ENCODE measurements at regions not wholly inside any gene's neighbourhood (a gene's known extent, or its start where the extent isn't known, plus 50 kb on each side); places are given as distances from the start of the nearest gene placed in this dataset.
A peak's percentile ranks its signal among the peaks of the same experiment; 100 is the strongest.

DNA sequence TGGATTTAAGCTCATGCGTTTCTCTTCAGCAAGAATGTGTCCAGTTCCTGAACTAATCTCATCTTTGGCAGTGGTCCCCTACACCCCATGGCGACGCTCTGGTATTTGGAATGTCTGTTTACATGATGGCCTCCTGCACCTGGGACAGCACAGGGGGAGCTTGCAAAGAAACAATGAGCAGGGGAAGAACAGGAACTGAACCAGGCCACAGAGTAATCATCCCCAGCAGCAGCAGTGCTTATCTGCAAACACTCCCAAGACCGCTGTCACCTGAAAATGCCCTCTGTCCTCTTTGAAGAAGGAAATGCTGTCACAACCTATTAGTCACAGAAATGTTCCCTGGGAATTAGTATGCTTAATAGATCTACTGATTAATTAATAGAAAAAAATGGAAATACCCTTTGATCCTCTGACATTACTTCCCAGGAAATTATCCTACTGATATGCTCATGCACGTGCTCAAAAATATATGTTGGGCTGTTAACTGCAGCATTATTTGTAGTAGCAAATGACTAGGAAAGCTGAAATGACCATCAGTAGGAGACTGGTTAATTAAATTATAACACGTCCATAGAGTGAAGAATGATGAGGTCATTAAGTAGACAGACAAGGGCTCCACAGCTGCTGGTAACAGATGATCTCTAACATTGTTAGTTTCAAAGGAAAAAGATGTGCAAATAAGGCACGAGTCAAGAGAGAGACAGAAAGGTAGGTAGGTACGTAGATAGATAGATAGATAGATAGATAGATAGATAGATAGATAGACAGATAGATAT, 279.3 kb upstream of the FLRT2 start:
- TF ChIP-seq, protein P1, sequence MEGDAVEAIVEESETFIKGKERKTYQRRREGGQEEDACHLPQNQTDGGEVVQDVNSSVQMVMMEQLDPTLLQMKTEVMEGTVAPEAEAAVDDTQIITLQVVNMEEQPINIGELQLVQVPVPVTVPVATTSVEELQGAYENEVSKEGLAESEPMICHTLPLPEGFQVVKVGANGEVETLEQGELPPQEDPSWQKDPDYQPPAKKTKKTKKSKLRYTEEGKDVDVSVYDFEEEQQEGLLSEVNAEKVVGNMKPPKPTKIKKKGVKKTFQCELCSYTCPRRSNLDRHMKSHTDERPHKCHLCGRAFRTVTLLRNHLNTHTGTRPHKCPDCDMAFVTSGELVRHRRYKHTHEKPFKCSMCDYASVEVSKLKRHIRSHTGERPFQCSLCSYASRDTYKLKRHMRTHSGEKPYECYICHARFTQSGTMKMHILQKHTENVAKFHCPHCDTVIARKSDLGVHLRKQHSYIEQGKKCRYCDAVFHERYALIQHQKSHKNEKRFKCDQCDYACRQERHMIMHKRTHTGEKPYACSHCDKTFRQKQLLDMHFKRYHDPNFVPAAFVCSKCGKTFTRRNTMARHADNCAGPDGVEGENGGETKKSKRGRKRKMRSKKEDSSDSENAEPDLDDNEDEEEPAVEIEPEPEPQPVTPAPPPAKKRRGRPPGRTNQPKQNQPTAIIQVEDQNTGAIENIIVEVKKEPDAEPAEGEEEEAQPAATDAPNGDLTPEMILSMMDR (IDR thresholded peaks at IDR 0.05; ENCODE audit: insufficient read depth in 1 of 2, low read depth in 1 of 2, low read length in 1 of 2, severe bottlenecking in 1 of 2, unreplicated experiment in 1 of 2): no peak
- peak; percentile 39 to 70 for DNase-seq
- BruUV-seq (replicated peaks): no TSS peak
- no peaks in the 10 kb centered on the region for H3K36me3 Mint-ChIP-seq (ENCODE audit: insufficient read depth, unreplicated experiment)
- H3K27me3 Mint-ChIP-seq (ENCODE audit: insufficient read depth, unreplicated experiment): no peaks in the 10 kb centered on the region
- H3K9me3 ChIP-seq: no peaks in the 10 kb centered on the region
- no peak overlapping the region for H3K4me3 ChIP-seq (ENCODE audit: low read depth, low read length)
- no peaks in the 10 kb centered on the region for H3K27me3 ChIP-seq (replicated peaks; ENCODE audit: control insufficient read depth, insufficient read depth, low read length)
- H3K4me1 Mint-ChIP-seq (ENCODE audit: low read depth, unreplicated experiment): peaks cover 21% of the 10 kb centered on the region
- H3K4me3 Mint-ChIP-seq (ENCODE audit: unreplicated experiment): no peak overlapping the region
- POLR2A ChIA-PET: no interaction called here
- H3K9me3 Mint-ChIP-seq (ENCODE audit: unreplicated experiment): no peaks in the 10 kb centered on the region
- CTCF ChIA-PET: no interaction called here
- no peaks in the 10 kb centered on the region for H3K36me3 ChIP-seq (ENCODE audit: control insufficient read depth, insufficient read depth, low read length)
- intact Hi-C loops (cut with micrococcal nuclease; ENCODE audit: unreplicated experiment): loop anchor here (2.0 kb wide), 2 partner anchors 14 to 270 kb away; no protein-coding TSS in a partner anchor
- H3K4me1 ChIP-seq: peaks cover 8% of the 10 kb centered on the region; the same call in 1 of the 2 replicates
- H3K27ac Mint-ChIP-seq (ENCODE audit: unreplicated experiment): peak overlapping the region; percentile 8

DNA sequence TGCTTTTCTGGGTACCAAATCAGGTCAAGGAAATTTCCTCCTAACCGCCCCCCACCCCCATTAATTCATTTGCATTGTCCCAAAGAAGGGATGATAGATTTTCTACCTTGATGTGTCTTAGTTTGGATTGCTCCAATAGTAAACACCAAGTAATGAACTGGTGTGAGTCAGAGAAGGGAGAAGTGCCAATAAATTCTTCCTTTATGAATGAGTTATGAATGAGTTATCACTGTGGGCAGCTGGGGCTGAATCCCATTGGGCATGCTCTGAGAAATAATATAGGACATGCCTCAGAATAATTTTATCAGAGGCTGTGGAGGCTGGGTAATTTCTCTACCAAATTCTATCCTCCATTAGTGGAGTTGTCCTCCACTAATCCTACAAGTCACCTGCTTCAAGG, 277.9 kb upstream of the FLRT2 start:
- ChIA-PET CTCF (no interaction called here), POLR2A (no interaction called here)
- TF ChIP-seq, protein P1 (IDR thresholded peaks at IDR 0.05; ENCODE audit: insufficient read depth in 1 of 2, low read depth in 1 of 2, low read length in 1 of 2, severe bottlenecking in 1 of 2, unreplicated experiment in 1 of 2): no peak
- no peaks in the 10 kb centered on the region for H3K36me3 ChIP-seq (ENCODE audit: control insufficient read depth, insufficient read depth, low read length)
- H3K27me3 Mint-ChIP-seq (ENCODE audit: insufficient read depth, unreplicated experiment): no peaks in the 10 kb centered on the region
- intact Hi-C loops (cut with micrococcal nuclease; ENCODE audit: unreplicated experiment): no loop called here
- no peaks in the 10 kb centered on the region for H3K36me3 Mint-ChIP-seq (ENCODE audit: insufficient read depth, unreplicated experiment)
- no peak overlapping the region for H3K27ac Mint-ChIP-seq (ENCODE audit: unreplicated experiment)
- peaks cover 8% of the 10 kb centered on the region; the same call in 1 of the 2 replicates for H3K4me1 ChIP-seq
- no peak overlapping the region for H3K4me3 Mint-ChIP-seq (ENCODE audit: unreplicated experiment)
- no TSS peak for BruUV-seq (replicated peaks)
- H3K27me3 ChIP-seq (replicated peaks; ENCODE audit: control insufficient read depth, insufficient read depth, low read length): no peaks in the 10 kb centered on the region
- no peaks in the 10 kb centered on the region for H3K9me3 ChIP-seq
- H3K9me3 Mint-ChIP-seq (ENCODE audit: unreplicated experiment): no peaks in the 10 kb centered on the region
- DNase-seq: no peak
- no peak overlapping the region for H3K4me3 ChIP-seq (ENCODE audit: low read depth, low read length)
- H3K4me1 Mint-ChIP-seq (ENCODE audit: low read depth, unreplicated experiment): peaks cover 21% of the 10 kb centered on the region

DNA sequence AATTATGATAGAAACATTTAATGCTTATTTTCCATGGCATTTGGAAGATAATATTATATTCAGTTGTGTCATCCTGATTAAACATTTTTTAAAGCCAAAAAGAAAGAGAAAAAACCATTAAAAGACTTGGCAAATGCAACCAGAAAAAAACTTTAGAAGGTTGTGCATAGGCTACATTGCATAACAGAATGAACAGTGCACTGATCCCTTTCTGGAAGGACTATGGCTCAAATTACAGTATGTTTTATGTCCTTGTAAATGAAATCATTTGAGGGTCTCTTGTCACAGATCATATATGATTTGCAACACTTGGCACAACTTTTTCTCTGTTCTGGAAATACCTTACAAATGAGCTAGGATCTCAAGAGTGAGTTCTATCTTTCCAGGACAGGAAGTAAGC, 275.2 kb upstream of the FLRT2 start:
- peaks cover 8% of the 10 kb centered on the region; the same call in 1 of the 2 replicates for H3K4me1 ChIP-seq
- TF ChIP-seq, protein P1 (IDR thresholded peaks at IDR 0.05; ENCODE audit: insufficient read depth in 1 of 2, low read depth in 1 of 2, low read length in 1 of 2, severe bottlenecking in 1 of 2, unreplicated experiment in 1 of 2): no peak
- Mint-ChIP-seq H3K4me3 (ENCODE audit: unreplicated experiment) (no peak overlapping the region), H3K36me3 (ENCODE audit: insufficient read depth, unreplicated experiment) (no peaks in the 10 kb centered on the region), H3K4me1 (ENCODE audit: low read depth, unreplicated experiment) (peaks cover 12% of the 10 kb centered on the region), H3K27me3 (ENCODE audit: insufficient read depth, unreplicated experiment) (no peaks in the 10 kb centered on the region), H3K9me3 (ENCODE audit: unreplicated experiment) (no peaks in the 10 kb centered on the region), H3K27ac (ENCODE audit: unreplicated experiment) (no peak overlapping the region)
- BruUV-seq (replicated peaks): no TSS peak
- H3K36me3 ChIP-seq (ENCODE audit: control insufficient read depth, insufficient read depth, low read length): no peaks in the 10 kb centered on the region
- no peak overlapping the region for H3K4me3 ChIP-seq (ENCODE audit: low read depth, low read length)
- no peaks in the 10 kb centered on the region for H3K27me3 ChIP-seq (replicated peaks; ENCODE audit: control insufficient read depth, insufficient read depth, low read length)
- CTCF ChIA-PET: no interaction called here
- DNase-seq: no peak
- POLR2A ChIA-PET: no interaction called here
- no peaks in the 10 kb centered on the region for H3K9me3 ChIP-seq
- intact Hi-C loops (cut with micrococcal nuclease; ENCODE audit: unreplicated experiment): no loop called here

Measured in Caco-2 (cell line).